ENCODE measurements at regions not wholly inside any gene's neighbourhood (a gene's known extent, or its start where the extent isn't known, plus 50 kb on each side); places are given as distances from the start of the nearest gene placed in this dataset.

DNA sequence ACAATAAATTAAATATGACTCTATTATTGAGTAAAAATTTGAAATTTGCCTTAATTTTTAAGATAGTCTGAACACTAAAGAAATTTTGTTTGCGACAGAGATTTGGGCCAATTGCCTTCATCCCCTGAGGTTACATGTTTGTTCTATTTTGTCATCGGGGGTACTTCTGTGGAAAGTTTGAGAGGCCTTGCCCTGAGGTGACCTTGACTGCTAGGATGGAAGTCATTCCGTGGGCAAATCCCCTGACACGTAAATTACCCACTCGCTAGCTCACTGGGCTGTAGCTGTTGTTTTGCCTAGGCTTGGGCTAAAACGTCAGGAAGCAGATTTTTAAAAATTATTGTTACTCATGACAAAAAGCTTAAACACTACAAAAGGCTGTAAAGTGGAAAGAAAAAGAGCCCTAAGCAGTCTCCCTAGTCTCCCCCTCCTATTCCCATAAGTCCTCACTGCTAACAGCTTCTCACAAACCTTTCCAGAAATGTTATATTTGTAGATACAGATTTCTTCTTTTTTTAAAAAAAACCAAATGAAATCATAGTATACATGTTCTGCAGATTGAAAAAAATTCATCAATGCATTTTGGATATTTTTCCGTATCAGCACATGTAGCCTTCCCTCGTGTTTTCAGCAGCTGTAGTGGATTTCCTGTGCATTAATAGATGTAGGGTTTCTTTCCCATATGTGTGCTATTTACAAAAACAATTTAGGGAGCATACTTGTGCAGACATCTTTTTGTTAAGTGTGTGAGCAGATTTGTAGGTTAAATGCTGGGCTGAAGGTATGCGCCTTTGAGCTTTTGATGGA is 142.7 kb downstream of the MRPS6 start:
- Histone ChIP-seq H3K36me3 (replicated peaks) (no peaks in the 10 kb centered on the region), H3K27ac (no peak overlapping the region), H3K27me3 (replicated peaks) (no peaks in the 10 kb centered on the region), H3K4me3 (ENCODE audit: low read depth, low read length) (no peak overlapping the region)
- DNase-seq: no peak
- TF ChIP-seq, protein P1, sequence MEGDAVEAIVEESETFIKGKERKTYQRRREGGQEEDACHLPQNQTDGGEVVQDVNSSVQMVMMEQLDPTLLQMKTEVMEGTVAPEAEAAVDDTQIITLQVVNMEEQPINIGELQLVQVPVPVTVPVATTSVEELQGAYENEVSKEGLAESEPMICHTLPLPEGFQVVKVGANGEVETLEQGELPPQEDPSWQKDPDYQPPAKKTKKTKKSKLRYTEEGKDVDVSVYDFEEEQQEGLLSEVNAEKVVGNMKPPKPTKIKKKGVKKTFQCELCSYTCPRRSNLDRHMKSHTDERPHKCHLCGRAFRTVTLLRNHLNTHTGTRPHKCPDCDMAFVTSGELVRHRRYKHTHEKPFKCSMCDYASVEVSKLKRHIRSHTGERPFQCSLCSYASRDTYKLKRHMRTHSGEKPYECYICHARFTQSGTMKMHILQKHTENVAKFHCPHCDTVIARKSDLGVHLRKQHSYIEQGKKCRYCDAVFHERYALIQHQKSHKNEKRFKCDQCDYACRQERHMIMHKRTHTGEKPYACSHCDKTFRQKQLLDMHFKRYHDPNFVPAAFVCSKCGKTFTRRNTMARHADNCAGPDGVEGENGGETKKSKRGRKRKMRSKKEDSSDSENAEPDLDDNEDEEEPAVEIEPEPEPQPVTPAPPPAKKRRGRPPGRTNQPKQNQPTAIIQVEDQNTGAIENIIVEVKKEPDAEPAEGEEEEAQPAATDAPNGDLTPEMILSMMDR (IDR thresholded peaks at IDR 0.05; ENCODE audit: low read depth, low read length, missing control alignments): no peak
- in situ Hi-C loops (cut with HindIII; ENCODE audit: low pct_ligation_motif_present, low sequenced_read_pairs): no loop called here

DNA sequence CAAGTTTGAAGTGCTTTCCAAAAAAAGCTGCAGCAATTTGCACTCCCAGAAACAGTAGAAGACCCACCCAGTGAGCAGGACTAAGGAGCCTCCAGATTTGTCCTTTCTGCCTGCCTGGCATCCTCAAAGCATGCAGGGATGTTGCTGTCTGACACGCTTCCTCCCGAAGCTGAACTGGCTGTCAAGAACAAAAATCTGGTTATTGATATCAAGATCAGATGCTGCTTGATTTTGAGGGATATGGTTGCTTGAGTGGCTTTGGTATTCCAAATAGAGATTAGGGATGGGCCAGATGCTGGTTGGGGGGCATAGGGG is 143.3 kb downstream of the MRPS6 start:
- H3K36me3 ChIP-seq (replicated peaks): no peaks in the 10 kb centered on the region
- TF ChIP-seq, protein P1 (IDR thresholded peaks at IDR 0.05; ENCODE audit: low read depth, low read length, missing control alignments): no peak
- no peaks in the 10 kb centered on the region for H3K27me3 ChIP-seq (replicated peaks)
- in situ Hi-C loops (cut with HindIII; ENCODE audit: low pct_ligation_motif_present, low sequenced_read_pairs): no loop called here
- no peak overlapping the region for H3K27ac ChIP-seq
- no peak overlapping the region for H3K4me3 ChIP-seq (ENCODE audit: low read depth, low read length)
- DNase-seq: no peak

DNA sequence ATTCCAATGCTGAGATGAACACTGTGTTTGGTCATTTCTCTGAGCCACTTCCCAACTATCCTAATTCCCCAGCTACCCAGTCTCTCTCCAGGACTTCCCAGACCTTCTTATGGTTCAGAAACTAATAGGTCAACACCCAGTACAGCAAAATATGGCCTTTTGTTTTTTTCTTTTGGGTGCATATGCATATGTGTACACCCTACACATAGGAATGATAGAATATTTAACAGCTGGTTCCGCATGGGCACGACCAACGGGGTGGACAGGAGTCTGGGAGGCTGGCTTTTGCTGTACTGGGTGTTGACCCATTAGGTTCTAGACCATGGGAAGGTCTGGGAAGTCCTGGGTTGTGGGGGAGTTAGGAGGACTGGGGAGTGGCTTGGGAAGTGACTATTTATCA is 143.9 kb downstream of the MRPS6 start:
- TF ChIP-seq, protein P1 (IDR thresholded peaks at IDR 0.05; ENCODE audit: low read depth, low read length, missing control alignments): no peak
- H3K27me3 ChIP-seq (replicated peaks): no peaks in the 10 kb centered on the region
- H3K36me3 ChIP-seq (replicated peaks): no peaks in the 10 kb centered on the region
- no peak for DNase-seq
- in situ Hi-C loops (cut with HindIII; ENCODE audit: low pct_ligation_motif_present, low sequenced_read_pairs): no loop called here
- H3K27ac ChIP-seq: no peak overlapping the region
- H3K4me3 ChIP-seq (ENCODE audit: low read depth, low read length): no peak overlapping the region

DNA sequence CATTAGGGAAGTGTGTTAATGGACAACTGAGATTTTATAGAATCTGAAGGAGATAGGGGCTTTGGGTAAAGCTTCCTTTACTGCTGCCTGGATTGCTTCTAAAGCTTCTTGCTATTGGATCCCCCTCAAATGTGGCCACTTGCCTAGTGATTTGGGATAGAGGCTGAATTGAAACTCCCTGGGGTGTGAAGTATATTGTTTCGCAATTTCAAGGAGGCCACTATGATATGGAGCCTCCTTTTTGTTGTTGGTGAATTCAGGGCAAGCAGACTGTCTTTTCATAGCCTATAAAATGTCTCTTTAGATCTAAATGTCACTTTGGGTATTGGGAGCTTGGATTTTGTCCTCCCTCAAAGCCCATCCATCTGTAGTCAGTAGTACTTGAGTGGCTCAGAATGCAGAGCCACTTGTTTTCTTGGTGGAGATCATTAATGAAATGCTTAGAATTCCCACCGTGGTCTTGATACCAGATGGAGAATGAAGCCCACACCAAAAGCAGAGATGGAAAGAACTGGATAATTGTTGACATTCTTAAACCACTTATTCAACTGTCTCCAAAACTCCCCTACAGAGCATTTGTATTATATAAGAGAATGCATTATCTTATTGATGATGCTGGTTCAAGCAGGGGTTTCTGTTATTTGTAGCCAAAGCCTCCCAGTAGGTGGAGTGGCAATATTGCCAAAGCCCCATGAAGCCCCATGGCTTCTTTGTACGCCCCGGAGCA is 144.3 kb upstream of the KCNE2 start:
- TF ChIP-seq, protein P1 (IDR thresholded peaks at IDR 0.05; ENCODE audit: low read depth, low read length, missing control alignments): no peak
- no peak overlapping the region for H3K4me3 ChIP-seq (ENCODE audit: low read depth, low read length)
- DNase-seq: no peak
- no peaks in the 10 kb centered on the region for H3K36me3 ChIP-seq (replicated peaks)
- in situ Hi-C loops (cut with HindIII; ENCODE audit: low pct_ligation_motif_present, low sequenced_read_pairs): no loop called here
- H3K27ac ChIP-seq: no peak overlapping the region
- H3K27me3 ChIP-seq (replicated peaks): no peaks in the 10 kb centered on the region

DNA sequence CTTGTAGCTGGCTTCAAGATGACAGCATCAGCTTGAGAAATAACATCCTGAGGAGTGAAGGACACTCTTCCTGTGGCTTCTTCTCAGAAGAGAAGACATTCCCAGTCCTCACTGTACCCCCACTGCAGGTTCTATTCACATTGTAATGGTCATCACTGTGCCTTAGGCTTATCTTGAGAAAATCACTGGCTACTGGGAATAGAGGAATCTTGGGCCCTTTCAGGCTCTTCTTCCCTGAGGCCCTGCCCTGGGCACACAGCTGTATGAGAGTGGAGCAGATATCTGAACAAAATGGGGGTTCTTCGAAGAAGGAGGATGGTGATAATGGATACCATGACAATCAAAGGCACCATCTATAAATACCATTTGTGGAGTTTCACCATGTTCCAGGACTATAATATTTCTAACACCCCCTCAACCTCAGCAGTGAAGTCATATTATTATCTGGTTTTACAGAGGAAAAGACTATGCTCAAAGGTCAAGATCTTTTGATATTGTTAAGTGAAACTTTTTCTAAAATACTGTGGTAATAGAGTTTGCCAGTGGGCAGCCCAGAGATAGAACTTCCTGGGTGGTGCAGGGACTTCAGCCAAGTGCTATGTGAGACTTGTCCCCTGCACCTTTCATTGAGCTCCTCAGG is 143.1 kb upstream of the KCNE2 start:
- TF ChIP-seq, protein P1 (IDR thresholded peaks at IDR 0.05; ENCODE audit: low read depth, low read length, missing control alignments): no peak
- H3K27ac ChIP-seq: no peak overlapping the region
- no peaks in the 10 kb centered on the region for H3K36me3 ChIP-seq (replicated peaks)
- in situ Hi-C loops (cut with HindIII; ENCODE audit: low pct_ligation_motif_present, low sequenced_read_pairs): no loop called here
- DNase-seq: no peak
- H3K4me3 ChIP-seq (ENCODE audit: low read depth, low read length): no peak overlapping the region
- H3K27me3 ChIP-seq (replicated peaks): no peaks in the 10 kb centered on the region

Data from brain microvascular endothelial cell (primary cell).